ENCODE measurements at regions not wholly inside any gene's neighbourhood (a gene's known extent, or its start where the extent isn't known, plus 50 kb on each side); places are given as distances from the start of the nearest gene placed in this dataset.
A peak's percentile ranks its signal among the peaks of the same experiment; 100 is the strongest.
"Not testable (repeated sequence)": the region's sequence is repeated elsewhere in the genome, so short reads cannot be mapped to it uniquely, and the experiment has no call there.

GRCh38 chr6:27854421-27854820 is 57.8 kb downstream of the OR2B2 start:
- no peak for DNase-seq

GRCh38 chr6:27851440-27851839 is 60.8 kb downstream of the OR2B2 start:
- DNase-seq = no peak

- DNase-seq = not testable (repeated sequence)
Measured at GRCh38 chr6:27849001-27849400, 63.2 kb downstream of the OR2B2 start.

DNA sequence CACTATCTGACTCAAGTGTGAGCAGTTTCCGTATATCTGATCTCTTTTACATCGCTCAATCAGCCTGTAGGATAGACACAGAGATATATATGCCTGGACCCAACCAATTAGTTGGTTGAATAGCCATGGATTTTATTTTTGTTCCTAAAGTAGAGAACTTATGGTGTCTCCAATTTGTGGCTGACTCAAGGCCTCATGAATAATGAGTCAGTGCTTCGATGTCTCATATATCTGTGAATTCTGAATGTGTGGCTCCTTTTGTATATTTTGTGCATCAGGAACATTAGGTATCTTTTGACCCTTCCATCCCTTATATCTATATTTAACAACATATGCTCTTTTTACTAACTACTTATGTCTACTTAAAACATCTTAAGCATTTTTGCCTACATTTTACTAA is 64.5 kb downstream of the OR2B2 start:
- no peak for DNase-seq

GRCh38 chr6:27840572-27840971 is 71.6 kb downstream of the OR2B2 start:
- no peak for DNase-seq

DNA sequence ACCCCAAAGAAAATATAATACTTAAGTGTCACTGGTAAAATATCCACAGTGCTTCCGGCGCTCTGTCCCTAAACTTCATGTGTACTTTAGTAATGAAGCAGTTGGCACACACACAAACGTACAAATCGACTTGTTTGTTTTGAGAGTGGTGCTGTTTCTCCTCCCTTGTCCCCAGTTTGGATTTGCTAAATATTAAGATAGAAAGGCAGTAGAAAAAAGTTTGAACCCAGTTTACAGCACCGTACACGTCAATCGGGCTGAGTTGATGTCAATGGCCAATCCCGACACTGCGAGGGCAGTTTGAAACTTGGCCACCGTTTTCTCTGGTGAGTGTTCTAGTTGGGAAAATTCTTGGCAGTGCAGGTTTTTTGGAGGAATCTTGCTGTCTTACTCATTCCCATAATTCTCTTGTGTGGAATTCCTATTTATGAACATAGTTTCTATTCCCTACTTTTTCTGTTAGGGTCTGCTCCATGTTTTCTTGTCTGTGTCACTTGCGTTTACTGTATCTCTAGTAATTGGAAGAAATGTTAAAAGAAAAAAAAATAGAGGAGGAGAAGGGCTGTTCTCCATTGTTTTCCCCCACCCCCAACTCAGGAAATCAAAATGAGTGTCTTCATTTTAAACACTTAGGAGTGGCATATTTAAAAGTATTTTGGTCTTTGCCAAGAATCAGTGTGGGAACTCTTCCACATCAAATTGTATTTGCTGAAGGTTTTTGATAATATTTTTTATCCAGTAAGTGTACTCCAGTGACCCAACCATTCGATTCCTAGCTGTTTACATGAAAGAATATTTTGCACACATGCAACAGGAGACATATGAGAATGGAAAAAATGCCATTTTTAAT is 72.3 kb downstream of the OR2B2 start:
- DNase-seq = peak in 2 of 56 donors; percentile 0 to 19

GRCh38 chr6:27838945-27839625 is 73.1 kb downstream of the OR2B2 start:
- DNase-seq = peak in 8 of 56 donors; percentile 11 to 52 (median 46)

- DNase-seq = peak in 45 of 56 donors; percentile 14 to 86 (median 53)
Measured at GRCh38 chr6:27838058-27838944, 73.9 kb downstream of the OR2B2 start.

DNA sequence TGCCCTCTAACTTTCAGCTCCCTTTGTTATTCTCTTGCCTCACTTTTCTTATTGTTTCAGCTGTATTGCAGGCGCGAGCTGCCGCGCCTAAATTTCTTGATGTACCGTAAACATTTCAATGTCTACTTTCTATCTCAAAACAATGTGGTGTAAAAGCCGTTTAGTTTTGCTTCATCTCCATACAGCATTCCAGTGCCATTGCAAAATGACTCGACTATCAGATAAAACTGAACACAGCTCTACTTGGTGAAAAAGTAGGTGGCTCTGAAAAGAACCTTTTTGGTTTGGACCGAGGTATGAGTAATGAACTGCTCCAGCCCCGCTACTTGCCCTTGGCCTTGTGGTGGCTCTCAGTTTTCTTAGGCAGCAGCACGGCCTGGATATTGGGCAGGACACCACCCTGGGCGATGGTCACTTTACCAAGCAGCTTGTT is 74.6 kb downstream of the OR2B2 start:
- peak in 1 of 56 donors; percentile 42 for DNase-seq

- DNase-seq = peak in 13 of 56 donors; percentile 1 to 45 (median 19)
Measured at GRCh38 chr6:27836783-27837624, 75.2 kb downstream of the OR2B2 start.

GRCh38 chr6:27836141-27836782 is 75.9 kb downstream of the OR2B2 start:
- no peak for DNase-seq

DNA sequence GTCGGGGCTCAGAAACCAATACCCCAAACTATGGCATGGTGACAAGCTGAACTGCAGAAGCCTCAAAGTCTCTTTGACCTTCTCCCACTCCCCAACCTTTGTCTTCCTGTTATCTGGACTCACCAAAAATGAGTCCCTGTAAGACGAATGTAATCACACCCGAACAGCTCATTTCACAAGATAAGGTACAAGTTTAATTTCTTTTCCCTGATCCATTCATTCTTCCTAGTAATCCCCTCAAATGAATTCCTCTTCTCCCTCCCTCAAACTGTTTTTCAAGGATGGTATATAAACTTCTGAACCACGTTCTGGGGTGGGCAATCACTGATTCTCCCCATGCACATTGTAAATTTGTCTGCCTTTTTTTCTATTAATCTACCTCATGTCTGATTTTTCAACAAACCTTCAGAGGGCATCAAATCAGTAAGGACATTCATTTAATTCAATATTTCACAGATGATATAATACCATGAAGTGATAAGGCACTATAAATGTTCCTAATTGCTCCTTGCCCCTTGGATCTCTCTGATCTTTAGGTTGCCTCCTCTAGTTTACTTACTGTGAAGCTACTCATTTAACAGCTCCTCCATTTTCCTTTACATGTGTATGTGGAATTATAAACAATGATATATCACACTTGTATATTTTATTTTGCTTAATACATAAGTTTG is 77.2 kb downstream of the OR2B2 start:
- no peak for DNase-seq

- no peak for DNase-seq
Measured at GRCh38 chr6:27834384-27834783, 77.8 kb downstream of the OR2B2 start.

- peak in 15 of 56 donors; percentile 2 to 66 (median 30) for DNase-seq
Measured at GRCh38 chr6:27831434-27832081, 80.6 kb downstream of the OR2B2 start.

DNA sequence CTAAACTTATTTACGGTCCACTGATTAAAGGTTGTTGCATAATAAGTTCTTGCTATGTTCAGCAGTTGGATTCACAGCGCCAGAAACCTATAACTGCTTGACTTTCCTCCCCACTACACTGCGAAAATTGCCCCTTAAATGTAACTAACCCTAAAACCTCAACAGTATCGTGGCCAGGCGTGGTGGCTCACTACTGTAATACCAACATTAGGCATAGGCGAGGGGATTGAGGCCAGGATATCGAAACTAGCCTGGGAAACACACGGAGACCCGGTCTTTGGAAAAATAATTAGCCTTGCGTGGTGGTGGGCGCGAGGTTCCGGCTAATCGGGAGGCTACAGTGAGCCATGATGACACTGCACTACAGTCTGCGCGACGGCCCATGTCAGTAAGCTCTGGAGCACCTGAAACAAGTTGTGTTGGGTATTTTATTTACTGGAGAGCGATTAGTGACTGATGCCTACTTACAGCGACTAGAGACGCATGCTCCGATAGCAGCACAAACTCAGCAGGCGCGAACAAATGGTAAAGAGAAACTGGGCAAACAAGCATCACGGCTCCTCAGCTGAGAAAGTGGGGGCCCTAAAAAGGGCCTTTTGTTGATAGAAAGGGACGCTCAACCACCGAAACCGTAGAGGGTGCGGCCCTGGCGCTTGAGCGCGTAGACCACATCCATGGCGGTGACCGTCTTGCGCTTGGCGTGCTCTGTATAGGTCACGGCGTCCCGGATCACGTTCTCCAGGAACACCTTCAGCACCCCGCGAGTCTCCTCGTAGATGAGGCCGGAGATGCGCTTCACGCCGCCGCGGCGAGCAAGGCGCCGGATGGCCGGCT is 81.4 kb downstream of the OR2B2 start:
- peak in 6 of 56 donors; percentile 4 to 43 (median 12) for DNase-seq

GRCh38 chr6:27830212-27830599 is 82.0 kb downstream of the OR2B2 start:
- DNase-seq = no peak

DNA sequence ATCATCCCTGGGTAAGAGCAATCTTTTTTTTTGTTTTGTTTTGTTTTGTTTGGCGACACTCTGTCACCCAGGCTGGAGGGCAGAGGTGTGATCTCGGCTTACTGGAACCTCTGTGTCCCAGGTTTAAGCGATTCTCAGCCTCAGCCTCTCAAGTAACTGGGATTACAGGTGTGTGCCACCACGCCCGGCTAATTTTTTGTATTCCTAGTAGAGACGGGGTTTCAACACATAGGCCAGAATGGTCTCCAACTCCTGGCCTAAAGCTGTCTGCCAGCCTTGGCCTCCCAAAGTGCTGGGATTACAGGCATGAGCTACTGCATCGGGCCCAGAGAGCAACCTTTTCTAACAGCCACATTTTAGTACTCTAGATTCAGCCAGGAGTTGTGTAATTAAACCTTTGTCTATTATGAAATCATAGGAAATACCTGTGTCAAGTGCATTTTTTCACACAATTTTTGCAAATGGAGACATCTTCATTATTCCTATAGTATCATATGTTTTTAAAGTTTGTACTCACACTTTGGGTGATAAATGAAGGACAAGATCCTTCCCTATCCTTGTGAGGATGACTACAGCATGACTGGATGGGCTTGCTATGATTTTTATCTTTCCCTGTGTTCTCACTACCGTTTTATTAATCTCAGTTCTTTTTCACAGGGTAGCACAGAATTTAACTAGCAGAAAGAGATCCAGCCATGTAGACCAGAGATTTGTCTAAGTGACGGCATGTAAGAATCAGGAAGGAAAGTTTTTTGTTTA is 82.6 kb downstream of the OR2B2 start:
- DNase-seq = no peak
